ENCODE measurements at regions not wholly inside any gene's neighbourhood (a gene's known extent, or its start where the extent isn't known, plus 50 kb on each side); places are given as distances from the start of the nearest gene placed in this dataset.

DNA sequence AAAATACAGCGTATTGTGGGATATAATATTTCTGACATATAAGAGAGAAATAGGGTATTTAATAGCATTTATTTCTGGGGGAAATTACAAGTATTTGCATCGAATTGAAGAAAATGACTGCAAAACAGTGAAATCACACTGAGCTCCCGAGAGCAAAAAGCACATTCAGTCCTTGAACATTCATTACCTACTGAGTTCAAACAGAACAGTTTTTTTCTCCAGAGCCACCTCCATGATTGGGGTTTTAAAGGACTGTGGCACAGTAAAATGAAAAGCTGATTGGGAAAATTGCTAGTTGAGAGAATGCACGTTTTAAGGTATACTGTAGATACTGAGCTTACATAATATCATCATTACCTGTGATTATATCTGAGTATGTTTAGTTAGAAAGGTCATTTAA is 58.0 kb upstream of the TRPC4 start:
- TF ChIP-seq OSR1 (CRISPR knock-in tag; IDR thresholded peaks at IDR 0.05) = no peak
- no peak for TF ChIP-seq ZFP30 (CRISPR knock-in tag; IDR thresholded peaks at IDR 0.05)
- no peak for TF ChIP-seq PPARA (CRISPR knock-in tag; IDR thresholded peaks at IDR 0.05; ENCODE audit: borderline replicate concordance)
- no peak for TF ChIP-seq ZC3H10 (CRISPR knock-in tag; IDR thresholded peaks at IDR 0.05)
- no peak for TF ChIP-seq TCF4 (CRISPR knock-in tag; IDR thresholded peaks at IDR 0.05; ENCODE audit: borderline replicate concordance)
- TF ChIP-seq, protein P1, sequence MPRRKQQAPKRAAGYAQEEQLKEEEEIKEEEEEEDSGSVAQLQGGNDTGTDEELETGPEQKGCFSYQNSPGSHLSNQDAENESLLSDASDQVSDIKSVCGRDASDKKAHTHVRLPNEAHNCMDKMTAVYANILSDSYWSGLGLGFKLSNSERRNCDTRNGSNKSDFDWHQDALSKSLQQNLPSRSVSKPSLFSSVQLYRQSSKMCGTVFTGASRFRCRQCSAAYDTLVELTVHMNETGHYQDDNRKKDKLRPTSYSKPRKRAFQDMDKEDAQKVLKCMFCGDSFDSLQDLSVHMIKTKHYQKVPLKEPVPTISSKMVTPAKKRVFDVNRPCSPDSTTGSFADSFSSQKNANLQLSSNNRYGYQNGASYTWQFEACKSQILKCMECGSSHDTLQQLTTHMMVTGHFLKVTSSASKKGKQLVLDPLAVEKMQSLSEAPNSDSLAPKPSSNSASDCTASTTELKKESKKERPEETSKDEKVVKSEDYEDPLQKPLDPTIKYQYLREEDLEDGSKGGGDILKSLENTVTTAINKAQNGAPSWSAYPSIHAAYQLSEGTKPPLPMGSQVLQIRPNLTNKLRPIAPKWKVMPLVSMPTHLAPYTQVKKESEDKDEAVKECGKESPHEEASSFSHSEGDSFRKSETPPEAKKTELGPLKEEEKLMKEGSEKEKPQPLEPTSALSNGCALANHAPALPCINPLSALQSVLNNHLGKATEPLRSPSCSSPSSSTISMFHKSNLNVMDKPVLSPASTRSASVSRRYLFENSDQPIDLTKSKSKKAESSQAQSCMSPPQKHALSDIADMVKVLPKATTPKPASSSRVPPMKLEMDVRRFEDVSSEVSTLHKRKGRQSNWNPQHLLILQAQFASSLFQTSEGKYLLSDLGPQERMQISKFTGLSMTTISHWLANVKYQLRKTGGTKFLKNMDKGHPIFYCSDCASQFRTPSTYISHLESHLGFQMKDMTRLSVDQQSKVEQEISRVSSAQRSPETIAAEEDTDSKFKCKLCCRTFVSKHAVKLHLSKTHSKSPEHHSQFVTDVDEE (CRISPR knock-in tag; IDR thresholded peaks at IDR 0.05) = no peak
- no peak for TF ChIP-seq ISL1 (CRISPR knock-in tag; IDR thresholded peaks at IDR 0.05)
- TF ChIP-seq, protein P2, sequence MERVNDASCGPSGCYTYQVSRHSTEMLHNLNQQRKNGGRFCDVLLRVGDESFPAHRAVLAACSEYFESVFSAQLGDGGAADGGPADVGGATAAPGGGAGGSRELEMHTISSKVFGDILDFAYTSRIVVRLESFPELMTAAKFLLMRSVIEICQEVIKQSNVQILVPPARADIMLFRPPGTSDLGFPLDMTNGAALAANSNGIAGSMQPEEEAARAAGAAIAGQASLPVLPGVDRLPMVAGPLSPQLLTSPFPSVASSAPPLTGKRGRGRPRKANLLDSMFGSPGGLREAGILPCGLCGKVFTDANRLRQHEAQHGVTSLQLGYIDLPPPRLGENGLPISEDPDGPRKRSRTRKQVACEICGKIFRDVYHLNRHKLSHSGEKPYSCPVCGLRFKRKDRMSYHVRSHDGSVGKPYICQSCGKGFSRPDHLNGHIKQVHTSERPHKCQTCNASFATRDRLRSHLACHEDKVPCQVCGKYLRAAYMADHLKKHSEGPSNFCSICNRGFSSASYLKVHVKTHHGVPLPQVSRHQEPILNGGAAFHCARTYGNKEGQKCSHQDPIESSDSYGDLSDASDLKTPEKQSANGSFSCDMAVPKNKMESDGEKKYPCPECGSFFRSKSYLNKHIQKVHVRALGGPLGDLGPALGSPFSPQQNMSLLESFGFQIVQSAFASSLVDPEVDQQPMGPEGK (CRISPR knock-in tag; IDR thresholded peaks at IDR 0.05; ENCODE audit: borderline replicate concordance) = no peak
- TF ChIP-seq ESRRG (CRISPR knock-in tag; IDR thresholded peaks at IDR 0.05) = no peak
- no peak for TF ChIP-seq GLIS3 (CRISPR knock-in tag; IDR thresholded peaks at IDR 0.05)
- no peak for TF ChIP-seq ZNF8 (CRISPR knock-in tag; IDR thresholded peaks at IDR 0.05)
- no peak for TF ChIP-seq RARB (CRISPR knock-in tag; IDR thresholded peaks at IDR 0.05)
- TF ChIP-seq, protein P3, sequence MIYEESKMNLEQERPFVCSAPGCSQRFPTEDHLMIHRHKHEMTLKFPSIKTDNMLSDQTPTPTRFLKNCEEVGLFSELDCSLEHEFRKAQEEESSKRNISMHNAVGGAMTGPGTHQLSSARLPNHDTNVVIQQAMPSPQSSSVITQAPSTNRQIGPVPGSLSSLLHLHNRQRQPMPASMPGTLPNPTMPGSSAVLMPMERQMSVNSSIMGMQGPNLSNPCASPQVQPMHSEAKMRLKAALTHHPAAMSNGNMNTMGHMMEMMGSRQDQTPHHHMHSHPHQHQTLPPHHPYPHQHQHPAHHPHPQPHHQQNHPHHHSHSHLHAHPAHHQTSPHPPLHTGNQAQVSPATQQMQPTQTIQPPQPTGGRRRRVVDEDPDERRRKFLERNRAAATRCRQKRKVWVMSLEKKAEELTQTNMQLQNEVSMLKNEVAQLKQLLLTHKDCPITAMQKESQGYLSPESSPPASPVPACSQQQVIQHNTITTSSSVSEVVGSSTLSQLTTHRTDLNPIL (CRISPR knock-in tag; IDR thresholded peaks at IDR 0.05; ENCODE audit: low read depth) = no peak
- no peak for TF ChIP-seq ZFP3 (CRISPR knock-in tag; IDR thresholded peaks at IDR 0.05)
